Keratinocyte (primary cell): ENCODE measurements at regions not wholly inside any gene's neighbourhood (a gene's known extent, or its start where the extent isn't known, plus 50 kb on each side); places are given as distances from the start of the nearest gene placed in this dataset.

ENCODE experiments used
- DNase-seq: peaks from one replicate; pipeline ENCODE4 v3.0.0-alpha.2; 2011; ENCODE audit warnings: low read depth, missing footprints, low spot score
- FAIRE-seq: peaks from 2 replicates; lab custom pipeline; 2011; peaks lifted over from hg19 to GRCh38; lab: Jason Lieb, UNC
- H2AFZ ChIP-seq: 2 replicates; pipeline ENCODE4 v1.6.0; 2012; ENCODE audit warnings: low read length, control low read depth, inconsistent platforms; ENCODE audit not compliant: control insufficient read depth
- H3K27ac ChIP-seq: 2 replicates; pipeline ENCODE4 v1.5.1; 2011; ENCODE audit warnings: low read length; ENCODE audit not compliant: control insufficient read depth, insufficient read depth
- H3K27me3 ChIP-seq: 3 replicates; pipeline ENCODE4 v1.6.0; 2011; ENCODE audit warnings: low read length; ENCODE audit not compliant: control insufficient read depth, insufficient read depth; ENCODE audit errors: extremely low read depth
- H3K36me3 ChIP-seq, 2 experiments: 2 replicates in 1 of 2; 3 replicates in 1 of 2; pipeline ENCODE4 v1.5.1; 2011; ENCODE audit warnings: low read length in 2 of 2, mild to moderate bottlenecking in 1 of 2; ENCODE audit not compliant: control insufficient read depth in 2 of 2, insufficient read depth in 2 of 2; ENCODE audit errors: extremely low read depth in 1 of 2
- H3K4me1 ChIP-seq: 3 replicates; pipeline ENCODE4 v1.5.1; 2011; ENCODE audit warnings: low read length; ENCODE audit not compliant: control insufficient read depth, insufficient read depth; ENCODE audit errors: extremely low read depth
- H3K4me2 ChIP-seq: 3 replicates; pipeline ENCODE4 v1.6.0; 2011; ENCODE audit warnings: low read depth, low read length; ENCODE audit not compliant: control insufficient read depth, insufficient read depth; ENCODE audit errors: extremely low read depth
- H3K4me3 ChIP-seq, 3 experiments: fragments of 200-600 bp in 1 of 3; sonication (generic) in 1 of 3; 2 replicates in 2 of 3; 3 replicates in 1 of 3; pipeline ENCODE4 v1.5.1; 2011 to 2016; ENCODE audit warnings: low read length in 3 of 3, mild to moderate bottlenecking in 3 of 3, control low read depth in 2 of 3, inconsistent platforms in 1 of 3, low read depth in 1 of 3, mixed read lengths in 1 of 3, mixed run types in 1 of 3, moderate library complexity in 1 of 3; ENCODE audit not compliant: control insufficient read depth in 2 of 3, insufficient read depth in 2 of 3; ENCODE audit errors: extremely low read depth in 1 of 3
- H3K79me2 ChIP-seq: 2 replicates; pipeline ENCODE4 v1.6.0; 2012; ENCODE audit warnings: low read length; ENCODE audit not compliant: control insufficient read depth, insufficient read depth
- H3K9ac ChIP-seq: 3 replicates; pipeline ENCODE4 v1.6.0; 2011; ENCODE audit warnings: low read length; ENCODE audit not compliant: control insufficient read depth, insufficient read depth; ENCODE audit errors: extremely low read depth
- H3K9me1 ChIP-seq: 3 replicates; pipeline ENCODE4 v1.6.0; 2011; ENCODE audit warnings: low read length; ENCODE audit not compliant: control insufficient read depth, insufficient read depth; ENCODE audit errors: extremely low read depth
- H3K9me3 ChIP-seq: 2 replicates; pipeline ENCODE4 v1.5.1; 2012; ENCODE audit warnings: low read depth, low read length; ENCODE audit not compliant: control insufficient read depth
- H4K20me1 ChIP-seq: 3 replicates; pipeline ENCODE4 v1.6.0; 2011; ENCODE audit warnings: low read length; ENCODE audit not compliant: control insufficient read depth, insufficient read depth; ENCODE audit errors: extremely low read depth
- EZH2 ChIP-seq: IDR thresholded peaks from one replicate; pipeline ENCODE4 v1.6.1; 2012; ENCODE audit warnings: inconsistent platforms, mild to moderate bottlenecking, low read length, moderate library complexity
- dilution Hi-C: fragments of 300-500 bp; cut with MboI; formaldehyde crosslinking; loops from one replicate; pipeline ENCODE4 v1.7.0; 2020; ENCODE audit warnings: low sequenced_read_pairs; ENCODE audit not compliant: extremely low pct_ligation_motif_present
- TF ChIP-seq, protein P1 (sequence below), 3 experiments: IDR thresholded peaks in 1 of 3; conservative IDR thresholded peaks in 1 of 3; optimal IDR thresholded peaks in 1 of 3; 2 replicates in 2 of 3; 3 replicates in 1 of 3; pipeline versions ENCODE3 to v1.5.1; 2011; ENCODE audit warnings: low read length in 3 of 3, mild to moderate bottlenecking in 3 of 3, moderate library complexity in 2 of 3, control low read depth in 1 of 3, inconsistent platforms in 1 of 3; ENCODE audit not compliant: insufficient read depth in 2 of 3; ENCODE audit errors: extremely low read depth in 1 of 3

DNA sequence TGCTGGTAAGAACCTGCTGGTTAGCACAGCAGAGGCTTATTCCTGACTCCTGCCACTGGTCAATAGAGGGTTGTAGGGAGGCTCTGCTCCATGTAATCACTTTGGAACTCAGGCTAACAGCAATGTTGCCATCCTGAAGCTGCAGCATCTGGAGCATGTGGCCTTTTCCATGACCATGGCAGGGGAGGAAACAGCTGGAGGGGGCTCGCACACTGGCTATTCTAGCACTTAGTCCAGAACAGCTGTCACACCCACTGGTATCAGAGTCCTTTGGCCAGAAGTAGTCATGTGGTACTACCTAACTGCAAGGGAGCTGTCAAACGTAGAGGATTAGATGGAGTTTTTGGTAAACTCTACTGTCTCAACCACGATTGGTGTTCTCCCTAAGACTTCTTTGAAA lies 450.0 kb downstream of the RPS24 start:
- Histone ChIP-seq H3K36me3 (no peaks in the 10 kb centered on the region), H3K4me1 (no peaks in the 10 kb centered on the region), H2AFZ (no peak overlapping the region), H3K79me2 (no peaks in the 10 kb centered on the region), H3K9ac (no peak overlapping the region), H3K27ac (no peak overlapping the region), H3K9me1 (no peaks in the 10 kb centered on the region), H4K20me1 (no peaks in the 10 kb centered on the region), H3K27me3 (no peaks in the 10 kb centered on the region), H3K4me2 (no peak overlapping the region), H3K9me3 (no peaks in the 10 kb centered on the region), H3K4me3 (no peak overlapping the region)
- FAIRE-seq = no peak
- dilution Hi-C loops = no loop called here
- no peak for DNase-seq
- TF ChIP-seq, protein P1, sequence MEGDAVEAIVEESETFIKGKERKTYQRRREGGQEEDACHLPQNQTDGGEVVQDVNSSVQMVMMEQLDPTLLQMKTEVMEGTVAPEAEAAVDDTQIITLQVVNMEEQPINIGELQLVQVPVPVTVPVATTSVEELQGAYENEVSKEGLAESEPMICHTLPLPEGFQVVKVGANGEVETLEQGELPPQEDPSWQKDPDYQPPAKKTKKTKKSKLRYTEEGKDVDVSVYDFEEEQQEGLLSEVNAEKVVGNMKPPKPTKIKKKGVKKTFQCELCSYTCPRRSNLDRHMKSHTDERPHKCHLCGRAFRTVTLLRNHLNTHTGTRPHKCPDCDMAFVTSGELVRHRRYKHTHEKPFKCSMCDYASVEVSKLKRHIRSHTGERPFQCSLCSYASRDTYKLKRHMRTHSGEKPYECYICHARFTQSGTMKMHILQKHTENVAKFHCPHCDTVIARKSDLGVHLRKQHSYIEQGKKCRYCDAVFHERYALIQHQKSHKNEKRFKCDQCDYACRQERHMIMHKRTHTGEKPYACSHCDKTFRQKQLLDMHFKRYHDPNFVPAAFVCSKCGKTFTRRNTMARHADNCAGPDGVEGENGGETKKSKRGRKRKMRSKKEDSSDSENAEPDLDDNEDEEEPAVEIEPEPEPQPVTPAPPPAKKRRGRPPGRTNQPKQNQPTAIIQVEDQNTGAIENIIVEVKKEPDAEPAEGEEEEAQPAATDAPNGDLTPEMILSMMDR (optimal IDR thresholded peaks at IDR 0.05 in 1 of 3, IDR thresholded peaks at IDR 0.05 in 1 of 3, conservative IDR thresholded peaks at IDR 0.05 in 1 of 3; ENCODE audit: extremely low read depth in 1 of 3, insufficient read depth in 2 of 3, low read length in 3 of 3) = no peak
- TF ChIP-seq EZH2 = no peak

DNA sequence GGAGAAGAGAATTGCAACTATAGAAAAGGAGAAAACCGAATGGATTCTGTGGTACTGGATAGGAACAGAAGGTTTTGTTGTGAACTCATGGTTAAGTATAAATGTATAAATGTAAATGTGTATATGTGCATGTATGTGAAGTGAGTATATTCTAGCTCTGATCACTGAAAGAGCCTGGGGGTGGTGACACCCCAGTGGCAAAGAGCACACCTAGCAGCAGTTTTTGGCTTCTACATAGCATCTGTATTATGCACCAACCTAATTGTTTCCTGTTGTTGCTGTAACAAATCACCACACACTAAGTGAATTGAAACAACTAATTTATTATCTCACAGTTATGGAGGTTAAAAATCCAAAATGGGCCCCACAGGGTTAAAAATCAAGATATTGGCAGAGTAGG lies 455.4 kb downstream of the RPS24 start:
- TF ChIP-seq, protein P1 (optimal IDR thresholded peaks at IDR 0.05 in 1 of 3, IDR thresholded peaks at IDR 0.05 in 1 of 3, conservative IDR thresholded peaks at IDR 0.05 in 1 of 3; ENCODE audit: extremely low read depth in 1 of 3, insufficient read depth in 2 of 3, low read length in 3 of 3) = no peak
- TF ChIP-seq EZH2 = no peak
- H3K4me2 ChIP-seq = no peak overlapping the region

More for the DNA sequence above, 455.4 kb downstream of the RPS24 start:
- dilution Hi-C loops = no loop called here
- no peaks in the 10 kb centered on the region for H3K4me1 ChIP-seq
- H2AFZ ChIP-seq = no peak overlapping the region
- H3K4me3 ChIP-seq = no peak overlapping the region
- no peak for DNase-seq
- H3K9me3 ChIP-seq = no peaks in the 10 kb centered on the region
- H3K27ac ChIP-seq = no peak overlapping the region
- no peaks in the 10 kb centered on the region for H4K20me1 ChIP-seq
- H3K27me3 ChIP-seq = no peaks in the 10 kb centered on the region
- H3K9ac ChIP-seq = no peak overlapping the region
- no peak for FAIRE-seq
- H3K36me3 ChIP-seq = no peaks in the 10 kb centered on the region
- no peaks in the 10 kb centered on the region for H3K9me1 ChIP-seq
- no peaks in the 10 kb centered on the region for H3K79me2 ChIP-seq
